ENCODE measurements at regions not wholly inside any gene's neighbourhood (a gene's known extent, or its start where the extent isn't known, plus 50 kb on each side); places are given as distances from the start of the nearest gene placed in this dataset.

GRCh38 chr11:104759464-104759863 is 138.8 kb downstream of the CASP12 start:
- TF ChIP-seq CTCF (tag by site-specific recombination; IDR thresholded peaks at IDR 0.05) (no peak), ZNF707 (tag by site-specific recombination; IDR thresholded peaks at IDR 0.05) (no peak), ZBTB1 (tag by site-specific recombination; IDR thresholded peaks at IDR 0.05) (no peak), ZFP3 (tag by site-specific recombination; IDR thresholded peaks at IDR 0.05; ENCODE audit: low read depth) (no peak), TSHZ1 (tag by site-specific recombination; IDR thresholded peaks at IDR 0.05; ENCODE audit: borderline replicate concordance) (no peak), YY1 (tag by site-specific recombination; IDR thresholded peaks at IDR 0.05) (no peak), ZNF155 (tag by site-specific recombination; IDR thresholded peaks at IDR 0.05) (no peak), ZNF274 (IDR thresholded peaks at IDR 0.05; ENCODE audit: low read length) (no peak), ZNF274 (tag by site-specific recombination; IDR thresholded peaks at IDR 0.05; ENCODE audit: borderline replicate concordance) (no peak), SALL2 (tag by site-specific recombination; IDR thresholded peaks at IDR 0.05; ENCODE audit: borderline replicate concordance) (no peak), ZNF138 (tag by site-specific recombination; IDR thresholded peaks at IDR 0.05; ENCODE audit: borderline replicate concordance) (no peak), ZNF404 (tag by site-specific recombination; IDR thresholded peaks at IDR 0.05) (no peak)
- TF ChIP-seq, protein P1, sequence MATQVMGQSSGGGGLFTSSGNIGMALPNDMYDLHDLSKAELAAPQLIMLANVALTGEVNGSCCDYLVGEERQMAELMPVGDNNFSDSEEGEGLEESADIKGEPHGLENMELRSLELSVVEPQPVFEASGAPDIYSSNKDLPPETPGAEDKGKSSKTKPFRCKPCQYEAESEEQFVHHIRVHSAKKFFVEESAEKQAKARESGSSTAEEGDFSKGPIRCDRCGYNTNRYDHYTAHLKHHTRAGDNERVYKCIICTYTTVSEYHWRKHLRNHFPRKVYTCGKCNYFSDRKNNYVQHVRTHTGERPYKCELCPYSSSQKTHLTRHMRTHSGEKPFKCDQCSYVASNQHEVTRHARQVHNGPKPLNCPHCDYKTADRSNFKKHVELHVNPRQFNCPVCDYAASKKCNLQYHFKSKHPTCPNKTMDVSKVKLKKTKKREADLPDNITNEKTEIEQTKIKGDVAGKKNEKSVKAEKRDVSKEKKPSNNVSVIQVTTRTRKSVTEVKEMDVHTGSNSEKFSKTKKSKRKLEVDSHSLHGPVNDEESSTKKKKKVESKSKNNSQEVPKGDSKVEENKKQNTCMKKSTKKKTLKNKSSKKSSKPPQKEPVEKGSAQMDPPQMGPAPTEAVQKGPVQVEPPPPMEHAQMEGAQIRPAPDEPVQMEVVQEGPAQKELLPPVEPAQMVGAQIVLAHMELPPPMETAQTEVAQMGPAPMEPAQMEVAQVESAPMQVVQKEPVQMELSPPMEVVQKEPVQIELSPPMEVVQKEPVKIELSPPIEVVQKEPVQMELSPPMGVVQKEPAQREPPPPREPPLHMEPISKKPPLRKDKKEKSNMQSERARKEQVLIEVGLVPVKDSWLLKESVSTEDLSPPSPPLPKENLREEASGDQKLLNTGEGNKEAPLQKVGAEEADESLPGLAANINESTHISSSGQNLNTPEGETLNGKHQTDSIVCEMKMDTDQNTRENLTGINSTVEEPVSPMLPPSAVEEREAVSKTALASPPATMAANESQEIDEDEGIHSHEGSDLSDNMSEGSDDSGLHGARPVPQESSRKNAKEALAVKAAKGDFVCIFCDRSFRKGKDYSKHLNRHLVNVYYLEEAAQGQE (tag by site-specific recombination; IDR thresholded peaks at IDR 0.05), result no peak
- TF ChIP-seq, protein P2, sequence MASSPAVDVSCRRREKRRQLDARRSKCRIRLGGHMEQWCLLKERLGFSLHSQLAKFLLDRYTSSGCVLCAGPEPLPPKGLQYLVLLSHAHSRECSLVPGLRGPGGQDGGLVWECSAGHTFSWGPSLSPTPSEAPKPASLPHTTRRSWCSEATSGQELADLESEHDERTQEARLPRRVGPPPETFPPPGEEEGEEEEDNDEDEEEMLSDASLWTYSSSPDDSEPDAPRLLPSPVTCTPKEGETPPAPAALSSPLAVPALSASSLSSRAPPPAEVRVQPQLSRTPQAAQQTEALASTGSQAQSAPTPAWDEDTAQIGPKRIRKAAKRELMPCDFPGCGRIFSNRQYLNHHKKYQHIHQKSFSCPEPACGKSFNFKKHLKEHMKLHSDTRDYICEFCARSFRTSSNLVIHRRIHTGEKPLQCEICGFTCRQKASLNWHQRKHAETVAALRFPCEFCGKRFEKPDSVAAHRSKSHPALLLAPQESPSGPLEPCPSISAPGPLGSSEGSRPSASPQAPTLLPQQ (tag by site-specific recombination; IDR thresholded peaks at IDR 0.05), result no peak

Data from HEK293 (cell line).